ENCODE measurements at regions not wholly inside any gene's neighbourhood (a gene's known extent, or its start where the extent isn't known, plus 50 kb on each side); places are given as distances from the start of the nearest gene placed in this dataset.

- H3K27ac ChIP-seq, result no peak overlapping the region
- no peaks in the 10 kb centered on the region for H3K27me3 ChIP-seq
- no peaks in the 10 kb centered on the region for H3K36me3 ChIP-seq
- no peak for TF ChIP-seq CTCF (IDR thresholded peaks at IDR 0.05)
- TF ChIP-seq POLR2A (IDR thresholded peaks at IDR 0.05), result no peak
- intact Hi-C loops (cut with DNase I), result no loop called here
- H3K9me3 ChIP-seq, result no peaks in the 10 kb centered on the region
- peaks cover 0 to 8% (median 0%) of the 10 kb centered on the region in 4 donors for H3K4me1 ChIP-seq
- no peak for ATAC-seq
- no peak for DNase-seq
- 28% methylated on average over 1 of the region's 1 CpG for WGBS (ENCODE audit: insufficient coverage, low coverage, low lambda C conversion rate, missing lambda C conversion rate)
- H3K4me3 ChIP-seq, result no peak overlapping the region
Measured at GRCh38 chr5:90119531-90119971, 290.0 kb downstream of the CETN3 start.

- 44% methylated on average over 1 of the region's 1 CpG for WGBS (ENCODE audit: insufficient coverage, low coverage, low lambda C conversion rate, missing lambda C conversion rate)
Measured at GRCh38 chr5:90117005-90117404, 292.6 kb downstream of the CETN3 start.

GRCh38 chr5:90113108-90113507 lies 296.4 kb downstream of the CETN3 start:
- WGBS (ENCODE audit: insufficient coverage, low coverage, low lambda C conversion rate, missing lambda C conversion rate), result 36% methylated on average over 1 of the region's 1 CpG
- H3K27me3 ChIP-seq, result no peaks in the 10 kb centered on the region
- no peak overlapping the region for H3K27ac ChIP-seq
- no peaks in the 10 kb centered on the region for H3K9me3 ChIP-seq
- no peaks in the 10 kb centered on the region for H3K4me1 ChIP-seq
- no peaks in the 10 kb centered on the region for H3K36me3 ChIP-seq
- DNase-seq (no peak), ATAC-seq (no peak)
- intact Hi-C loops (cut with DNase I), result no loop called here
- TF ChIP-seq POLR2A (IDR thresholded peaks at IDR 0.05) (no peak), CTCF (IDR thresholded peaks at IDR 0.05) (no peak)
- no peak overlapping the region for H3K4me3 ChIP-seq

More at GRCh38 chr5:90117005-90117404, 292.6 kb downstream of the CETN3 start:
- ATAC-seq (no peak), DNase-seq (no peak)
- H3K27ac ChIP-seq, result no peak overlapping the region
- no peaks in the 10 kb centered on the region for H3K9me3 ChIP-seq
- no peak for TF ChIP-seq CTCF (IDR thresholded peaks at IDR 0.05)
- no peak for TF ChIP-seq POLR2A (IDR thresholded peaks at IDR 0.05)
- H3K4me1 ChIP-seq, result peaks cover 0 to 8% (median 0%) of the 10 kb centered on the region in 4 donors
- no peaks in the 10 kb centered on the region for H3K27me3 ChIP-seq
- intact Hi-C loops (cut with DNase I), result no loop called here
- no peaks in the 10 kb centered on the region for H3K36me3 ChIP-seq
- H3K4me3 ChIP-seq, result no peak overlapping the region

GRCh38 chr5:90112033-90112692 lies 297.4 kb downstream of the CETN3 start:
- no peak overlapping the region for H3K4me3 ChIP-seq
- H3K27me3 ChIP-seq, result no peaks in the 10 kb centered on the region
- DNase-seq (no peak), ATAC-seq (no peak)
- no peaks in the 10 kb centered on the region for H3K36me3 ChIP-seq
- 33% methylated on average over 2 of the region's 2 CpGs for WGBS (ENCODE audit: insufficient coverage, low coverage, low lambda C conversion rate, missing lambda C conversion rate)
- intact Hi-C loops (cut with DNase I), result no loop called here
- H3K27ac ChIP-seq, result no peak overlapping the region
- H3K9me3 ChIP-seq, result no peaks in the 10 kb centered on the region
- no peaks in the 10 kb centered on the region for H3K4me1 ChIP-seq
- no peak for TF ChIP-seq CTCF (IDR thresholded peaks at IDR 0.05)
- no peak for TF ChIP-seq POLR2A (IDR thresholded peaks at IDR 0.05)
